Transverse colon (tissue), 3 donors: ENCODE measurements at regions not wholly inside any gene's neighbourhood (a gene's known extent, or its start where the extent isn't known, plus 50 kb on each side); places are given as distances from the start of the nearest gene placed in this dataset.

ENCODE experiments used
- CTCF ChIP-seq, 5 experiments: fragments of 200-600 bp in 3 of 5; fragments of 450-650 bp in 2 of 5; sonication (generic) in 3 of 5; IDR thresholded peaks; 1 replicate in 2 of 5; 2 replicates in 3 of 5; pipeline ENCODE4 v1.5.1; 2016 to 2017; ENCODE audit warnings: antibody characterized with exemption in 5 of 5, inconsistent platforms in 3 of 5, mild to moderate bottlenecking in 2 of 5, moderate library complexity in 1 of 5
- POLR2A ChIP-seq: fragments of 450-650 bp; IDR thresholded peaks from one replicate; pipeline ENCODE4 v1.6.1; 2016; ENCODE audit warnings: antibody characterized with exemption, mild to moderate bottlenecking, moderate library complexity

GRCh38 chr6:6993503-6994237, 114.1 kb upstream of the RREB1 start:
- TF ChIP-seq CTCF (IDR thresholded peaks at IDR 0.05) (no peak), POLR2A (no peak)
